Uterus (tissue), 2 donors: ENCODE measurements at regions not wholly inside any gene's neighbourhood (a gene's known extent, or its start where the extent isn't known, plus 50 kb on each side); places are given as distances from the start of the nearest gene placed in this dataset.

ENCODE experiments used
- CTCF ChIP-seq, 4 experiments: fragments of 200-600 bp in 2 of 4; fragments of 450-650 bp in 2 of 4; sonication (generic) in 2 of 4; IDR thresholded peaks; one replicate each; pipeline ENCODE4 v1.5.1; 2016 to 2019; ENCODE audit warnings: antibody characterized with exemption in 4 of 4, mild to moderate bottlenecking in 2 of 4, moderate library complexity in 1 of 4
- POLR2A ChIP-seq, 2 donors: fragments of 450-650 bp; IDR thresholded peaks; one replicate each; pipeline ENCODE4 v1.6.1; 2016; ENCODE audit warnings: antibody characterized with exemption in 2 of 2, mild to moderate bottlenecking in 1 of 2, moderate library complexity in 1 of 2

GRCh38 chr4:144831971-144832370, 186.0 kb downstream of the HHIP start:
- no peak for TF ChIP-seq CTCF (IDR thresholded peaks at IDR 0.05)
- TF ChIP-seq POLR2A (IDR thresholded peaks at IDR 0.05), result no peak
